ENCODE measurements at regions not wholly inside any gene's neighbourhood (a gene's known extent, or its start where the extent isn't known, plus 50 kb on each side); places are given as distances from the start of the nearest gene placed in this dataset.

GRCh38 chr2:45199973-45200372, 190.7 kb upstream of the SIX2 start:
- Histone ChIP-seq H3K4me3 (ENCODE audit: low read depth, low read length) (no peak overlapping the region), H3K27ac (no peak overlapping the region)

GRCh38 chr2:45195916-45196315, 186.7 kb upstream of the SIX2 start:
- Histone ChIP-seq H3K9me3 (ENCODE audit: severe bottlenecking) (no peaks in the 10 kb centered on the region), H3K4me3 (ENCODE audit: low read depth, low read length) (no peak overlapping the region), H3K27me3 (ENCODE audit: insufficient read depth, low read depth, severe bottlenecking) (peaks cover 3% of the 10 kb centered on the region), H3K27ac (no peak overlapping the region), H3K36me3 (no peaks in the 10 kb centered on the region)
- DNase-seq, result no peak
- TF ChIP-seq CTCF (IDR thresholded peaks at IDR 0.05; ENCODE audit: low read depth, low read length), result no peak

More at GRCh38 chr2:45199973-45200372, 190.7 kb upstream of the SIX2 start:
- TF ChIP-seq CTCF (IDR thresholded peaks at IDR 0.05; ENCODE audit: low read depth, low read length), result no peak
- DNase-seq, result peak; percentile 69
- Histone ChIP-seq H3K27me3 (ENCODE audit: insufficient read depth, low read depth, severe bottlenecking) (peaks cover 3% of the 10 kb centered on the region), H3K36me3 (no peaks in the 10 kb centered on the region), H3K9me3 (ENCODE audit: severe bottlenecking) (no peaks in the 10 kb centered on the region)

GRCh38 chr2:45194596-45194995, 185.3 kb upstream of the SIX2 start:
- Histone ChIP-seq H3K4me3 (ENCODE audit: low read depth, low read length) (no peak overlapping the region), H3K36me3 (no peaks in the 10 kb centered on the region), H3K27me3 (ENCODE audit: insufficient read depth, low read depth, severe bottlenecking) (peaks cover 4% of the 10 kb centered on the region), H3K27ac (no peak overlapping the region), H3K9me3 (ENCODE audit: severe bottlenecking) (no peaks in the 10 kb centered on the region)
- no peak for DNase-seq
- TF ChIP-seq CTCF (IDR thresholded peaks at IDR 0.05; ENCODE audit: low read depth, low read length), result no peak

GRCh38 chr2:45193581-45193980, 184.3 kb upstream of the SIX2 start:
- Histone ChIP-seq H3K4me3 (ENCODE audit: low read depth, low read length) (no peak overlapping the region), H3K27me3 (ENCODE audit: insufficient read depth, low read depth, severe bottlenecking) (peaks cover 7% of the 10 kb centered on the region), H3K36me3 (no peaks in the 10 kb centered on the region), H3K27ac (no peak overlapping the region), H3K9me3 (ENCODE audit: severe bottlenecking) (no peaks in the 10 kb centered on the region)
- no peak for DNase-seq
- no peak for TF ChIP-seq CTCF (IDR thresholded peaks at IDR 0.05; ENCODE audit: low read depth, low read length)

GRCh38 chr2:45192991-45193390, 183.7 kb upstream of the SIX2 start:
- peaks cover 7% of the 10 kb centered on the region for H3K27me3 ChIP-seq (ENCODE audit: insufficient read depth, low read depth, severe bottlenecking)
- H3K27ac ChIP-seq, result no peak overlapping the region
- DNase-seq, result no peak
- no peaks in the 10 kb centered on the region for H3K36me3 ChIP-seq
- TF ChIP-seq CTCF (IDR thresholded peaks at IDR 0.05; ENCODE audit: low read depth, low read length), result no peak
- H3K9me3 ChIP-seq (ENCODE audit: severe bottlenecking), result no peaks in the 10 kb centered on the region
- H3K4me3 ChIP-seq (ENCODE audit: low read depth, low read length), result no peak overlapping the region

GRCh38 chr2:45192481-45192880, 183.2 kb upstream of the SIX2 start:
- H3K27ac ChIP-seq, result no peak overlapping the region
- no peak for DNase-seq
- H3K27me3 ChIP-seq (ENCODE audit: insufficient read depth, low read depth, severe bottlenecking), result peaks cover 7% of the 10 kb centered on the region
- H3K9me3 ChIP-seq (ENCODE audit: severe bottlenecking), result no peaks in the 10 kb centered on the region
- TF ChIP-seq CTCF (IDR thresholded peaks at IDR 0.05; ENCODE audit: low read depth, low read length), result no peak
- no peak overlapping the region for H3K4me3 ChIP-seq (ENCODE audit: low read depth, low read length)
- no peaks in the 10 kb centered on the region for H3K36me3 ChIP-seq

All from WERI-Rb-1 (cell line).